Colonic mucosa (tissue), 4 donors: ENCODE measurements at regions not wholly inside any gene's neighbourhood (a gene's known extent, or its start where the extent isn't known, plus 50 kb on each side); places are given as distances from the start of the nearest gene placed in this dataset.
"Not testable (repeated sequence)": the region's sequence is repeated elsewhere in the genome, so short reads cannot be mapped to it uniquely, and the experiment has no call there.

ENCODE experiments used
- DNase-seq: peaks from one replicate; pipeline ENCODE4 v3.0.0-alpha.2; 2020
- H3K27ac ChIP-seq: fragments of 200-600 bp; one replicate; pipeline ENCODE4 v1.8.0; 2021
- H3K27me3 ChIP-seq: fragments of 200-600 bp; one replicate; pipeline ENCODE4 v1.8.0; 2021
- H3K36me3 ChIP-seq: fragments of 200-600 bp; one replicate; pipeline ENCODE4 v1.8.0; 2021
- H3K4me1 ChIP-seq: fragments of 200-600 bp; one replicate; pipeline ENCODE4 v1.8.0; 2021; ENCODE audit warnings: mild to moderate bottlenecking
- H3K4me3 ChIP-seq: fragments of 200-600 bp; one replicate; pipeline ENCODE4 v1.8.0; 2021
- H3K9ac ChIP-seq, 2 donors: one replicate each; pipeline ENCODE4 v1.7.0; 2013; ENCODE audit warnings: control low read depth in 2 of 2, low read depth in 2 of 2, low read length in 2 of 2
- H3K9me3 ChIP-seq: fragments of 200-600 bp; one replicate; pipeline ENCODE4 v1.8.0; 2021
- intact Hi-C: fragments of 100-400 bp; cut with DNase I; formaldehyde crosslinking; loops from one replicate; pipeline ENCODE4 v1.14.1; 2022
- donor health status: healthy.
- donor health status: DM: no; HTN: no; CAD: no.
- donor health status: DM: no; HTN: no; CAD: no.

DNA sequence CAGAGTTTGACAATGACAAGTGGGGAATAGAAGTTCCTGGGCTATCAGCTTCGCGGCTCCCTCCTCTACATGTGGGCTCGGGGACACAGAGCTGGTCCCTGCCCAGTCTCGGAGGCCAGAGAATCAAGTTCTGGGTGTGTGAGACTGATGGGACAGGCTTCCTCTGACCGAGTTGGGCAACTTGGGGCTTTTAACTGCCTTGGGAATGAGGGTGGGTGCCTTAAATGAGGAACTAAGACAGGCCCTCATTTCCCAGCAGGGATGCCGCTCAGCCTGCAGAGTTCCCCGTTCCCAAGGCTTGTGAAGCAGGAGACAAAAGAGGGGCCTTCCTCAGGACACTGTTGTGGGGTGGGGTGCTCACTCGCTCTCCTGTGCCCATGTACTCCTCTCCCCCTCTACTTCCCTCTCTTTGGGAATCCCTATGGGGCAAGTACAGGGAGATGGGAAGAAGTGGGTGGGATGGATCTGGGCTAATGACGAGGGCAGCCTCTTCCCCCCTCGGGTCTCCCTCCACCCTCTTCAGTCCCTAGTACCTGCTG lies 290.2 kb downstream of the BCL2L11 start:
- H3K9me3 ChIP-seq, intact Hi-C loops, H3K27ac ChIP-seq, H3K4me3 ChIP-seq, DNase-seq, H3K4me1 ChIP-seq, H3K9ac ChIP-seq, H3K36me3 ChIP-seq, H3K27me3 ChIP-seq: not testable (repeated sequence)

DNA sequence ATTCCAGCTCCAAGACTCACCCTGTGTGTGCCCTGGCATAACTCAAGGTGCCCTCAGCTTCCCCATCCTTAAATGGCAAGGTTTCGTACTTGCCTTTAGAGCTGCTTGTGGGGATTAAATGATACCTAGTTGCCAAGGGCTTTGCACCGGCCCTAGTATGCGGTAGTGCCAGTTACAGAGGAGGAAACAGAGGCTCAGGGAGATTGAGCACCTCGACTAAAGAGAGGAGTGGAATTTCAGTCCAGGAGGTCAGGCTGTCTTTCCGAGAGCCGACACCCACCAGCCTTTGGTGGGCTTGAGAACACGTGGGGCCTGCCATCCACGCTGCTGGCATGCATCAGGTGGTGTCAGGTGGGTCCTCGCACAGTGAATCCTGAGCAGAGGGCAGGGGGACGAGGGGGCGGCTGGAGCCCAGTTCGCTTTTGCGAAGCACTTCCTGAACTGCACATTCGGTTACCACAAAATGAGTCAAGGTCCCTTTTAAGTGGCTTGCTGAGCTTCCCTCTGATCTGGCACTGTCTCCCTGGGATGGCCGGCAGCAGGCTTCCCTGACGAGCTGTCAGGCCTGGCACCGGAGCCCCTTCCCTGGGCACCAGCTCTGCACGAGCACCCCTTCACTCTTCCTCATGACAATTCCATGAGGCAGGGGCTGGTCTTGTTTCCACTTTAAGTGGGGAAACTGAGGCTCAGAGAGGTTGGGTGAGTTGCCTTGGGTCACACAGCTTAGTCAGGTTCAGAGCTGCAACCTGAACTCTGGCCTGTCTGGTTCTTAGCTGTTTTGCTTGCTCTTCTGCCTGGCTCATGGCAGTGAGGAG lies 291.4 kb downstream of the BCL2L11 start:
- H3K9ac ChIP-seq, H3K4me3 ChIP-seq, H3K36me3 ChIP-seq, H3K27ac ChIP-seq, H3K9me3 ChIP-seq, H3K27me3 ChIP-seq, H3K4me1 ChIP-seq, DNase-seq, intact Hi-C loops: not testable (repeated sequence)

DNA sequence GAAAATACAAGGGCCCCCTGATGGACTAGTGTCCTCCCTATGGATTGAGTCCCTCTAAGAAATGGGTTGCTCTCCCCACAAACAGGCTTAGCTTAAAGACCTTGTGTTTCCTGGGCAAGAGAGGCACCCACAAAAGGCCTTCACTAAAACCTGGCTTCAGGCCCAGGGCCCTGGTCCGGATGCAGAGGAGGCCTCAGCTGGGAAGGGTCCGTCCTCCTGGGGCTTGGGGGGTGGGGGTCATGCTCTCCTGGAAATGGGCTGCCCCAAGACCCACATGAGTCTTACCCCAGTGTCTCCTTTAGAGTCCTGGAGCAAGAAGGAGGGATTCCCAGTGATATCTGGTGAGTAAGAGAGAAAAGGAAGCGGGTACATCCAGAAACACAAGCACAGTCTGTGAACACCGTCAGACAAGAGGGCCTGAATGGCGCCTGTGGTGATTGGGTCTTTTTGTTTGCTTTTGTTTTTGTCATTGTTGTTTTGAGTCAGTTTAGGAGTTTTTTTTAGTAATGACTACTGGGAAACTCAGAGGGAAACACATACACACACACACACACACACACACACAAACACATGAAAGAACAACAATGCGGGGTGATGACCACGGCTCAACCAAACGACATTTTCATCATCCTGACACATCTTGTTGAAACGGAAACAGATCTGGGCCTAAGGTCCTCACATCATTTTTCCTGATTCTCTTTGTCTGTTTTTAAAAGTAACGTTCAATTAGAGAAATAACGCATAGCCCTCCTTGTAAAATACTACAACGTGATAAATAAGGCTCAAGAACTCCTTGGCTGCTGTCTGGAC lies 292.3 kb downstream of the BCL2L11 start:
- DNase-seq, intact Hi-C loops, H3K36me3 ChIP-seq, H3K27ac ChIP-seq, H3K9me3 ChIP-seq, H3K9ac ChIP-seq, H3K4me3 ChIP-seq, H3K27me3 ChIP-seq, H3K4me1 ChIP-seq: not testable (repeated sequence)

DNA sequence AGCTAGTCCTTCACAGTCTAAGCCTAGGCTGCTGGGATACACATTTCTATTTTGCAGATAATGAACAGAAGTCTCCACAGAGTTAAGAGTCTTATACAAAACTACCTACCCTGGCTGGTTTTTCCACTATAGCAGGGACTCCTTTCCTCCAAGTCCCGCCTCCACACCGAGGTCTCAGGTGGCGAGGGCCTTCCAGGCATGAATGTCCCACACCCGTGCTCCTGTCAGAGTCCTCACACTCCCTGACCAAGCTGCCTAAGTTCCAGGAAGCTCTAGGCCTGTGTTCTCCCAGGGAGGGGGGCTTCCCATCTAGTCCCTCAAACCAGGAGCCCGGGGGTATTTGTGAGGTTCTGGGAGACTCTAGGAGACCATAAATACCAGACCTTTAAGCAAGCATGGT lies 293.2 kb downstream of the BCL2L11 start:
- H3K9me3 ChIP-seq, H3K4me1 ChIP-seq, DNase-seq, H3K4me3 ChIP-seq, H3K27ac ChIP-seq, H3K9ac ChIP-seq, intact Hi-C loops, H3K27me3 ChIP-seq, H3K36me3 ChIP-seq: not testable (repeated sequence)

DNA sequence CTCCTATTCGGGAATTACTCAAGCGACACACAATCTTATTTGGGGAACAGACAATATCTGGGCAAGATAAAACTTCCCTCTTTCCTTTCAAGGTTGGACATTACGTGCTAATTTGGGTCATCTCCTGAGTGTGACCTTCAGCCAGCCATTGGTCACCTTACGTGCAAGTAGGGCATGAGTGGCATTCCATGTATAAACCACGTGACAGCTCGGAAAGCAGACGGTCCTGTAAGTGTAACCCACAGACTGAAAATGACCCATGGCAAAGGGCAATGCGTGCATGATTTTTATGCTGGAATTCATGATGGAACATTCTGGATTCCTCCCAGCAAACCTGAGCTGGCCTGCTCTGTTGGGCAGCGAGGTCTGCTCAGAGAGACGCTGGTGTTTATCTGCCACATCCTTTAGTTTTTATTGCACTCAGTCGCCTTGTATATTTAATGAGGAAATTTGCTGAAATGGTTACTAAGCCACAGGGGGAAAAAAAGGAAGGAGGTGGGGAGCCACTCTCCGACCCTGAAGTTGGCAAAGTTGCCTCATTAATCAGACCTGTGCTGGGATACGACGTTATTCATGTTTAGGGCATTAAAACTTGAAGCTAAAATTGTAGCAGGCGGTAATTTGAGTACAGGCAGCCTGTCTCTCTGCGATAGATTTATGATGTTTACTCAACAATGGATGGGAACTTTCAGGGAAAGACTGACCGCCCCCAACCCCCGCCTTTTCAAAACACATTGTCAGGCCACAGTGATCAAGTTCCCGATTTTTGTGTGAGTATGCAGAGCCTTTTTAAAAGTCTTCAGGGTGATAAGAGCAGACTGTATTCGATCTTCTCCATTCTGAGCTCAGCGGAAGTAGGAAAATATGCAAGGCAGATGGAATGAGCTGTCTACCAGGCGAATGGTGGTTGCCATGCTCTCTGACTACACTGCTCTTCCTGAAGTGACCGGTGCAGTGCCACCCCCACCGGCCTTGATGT lies 295.3 kb downstream of the BCL2L11 start:
- DNase-seq, H3K27me3 ChIP-seq, H3K4me3 ChIP-seq, H3K27ac ChIP-seq, H3K9ac ChIP-seq, H3K4me1 ChIP-seq, intact Hi-C loops, H3K9me3 ChIP-seq, H3K36me3 ChIP-seq: not testable (repeated sequence)

DNA sequence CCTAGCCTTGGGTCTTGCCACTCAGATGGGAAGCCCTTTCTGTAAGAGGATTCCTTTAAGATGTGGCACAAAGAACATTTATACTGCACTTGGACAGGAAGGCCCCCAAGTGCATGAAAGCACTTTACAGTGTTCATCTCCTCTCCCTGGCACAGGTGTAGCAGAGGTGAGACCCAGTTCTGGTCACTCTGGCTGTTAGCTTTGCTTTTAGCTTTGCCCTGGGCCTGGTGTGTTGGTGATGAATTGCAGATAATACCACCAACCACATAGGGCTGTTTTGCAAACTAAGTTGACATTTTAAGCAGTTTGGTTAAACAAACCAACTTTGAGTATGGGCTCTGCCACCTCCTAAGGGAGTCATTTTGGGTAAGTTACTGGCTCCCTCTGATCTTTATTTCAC lies 296.3 kb downstream of the BCL2L11 start:
- DNase-seq, H3K36me3 ChIP-seq, intact Hi-C loops, H3K27me3 ChIP-seq, H3K9ac ChIP-seq, H3K9me3 ChIP-seq, H3K4me1 ChIP-seq, H3K4me3 ChIP-seq, H3K27ac ChIP-seq: not testable (repeated sequence)

DNA sequence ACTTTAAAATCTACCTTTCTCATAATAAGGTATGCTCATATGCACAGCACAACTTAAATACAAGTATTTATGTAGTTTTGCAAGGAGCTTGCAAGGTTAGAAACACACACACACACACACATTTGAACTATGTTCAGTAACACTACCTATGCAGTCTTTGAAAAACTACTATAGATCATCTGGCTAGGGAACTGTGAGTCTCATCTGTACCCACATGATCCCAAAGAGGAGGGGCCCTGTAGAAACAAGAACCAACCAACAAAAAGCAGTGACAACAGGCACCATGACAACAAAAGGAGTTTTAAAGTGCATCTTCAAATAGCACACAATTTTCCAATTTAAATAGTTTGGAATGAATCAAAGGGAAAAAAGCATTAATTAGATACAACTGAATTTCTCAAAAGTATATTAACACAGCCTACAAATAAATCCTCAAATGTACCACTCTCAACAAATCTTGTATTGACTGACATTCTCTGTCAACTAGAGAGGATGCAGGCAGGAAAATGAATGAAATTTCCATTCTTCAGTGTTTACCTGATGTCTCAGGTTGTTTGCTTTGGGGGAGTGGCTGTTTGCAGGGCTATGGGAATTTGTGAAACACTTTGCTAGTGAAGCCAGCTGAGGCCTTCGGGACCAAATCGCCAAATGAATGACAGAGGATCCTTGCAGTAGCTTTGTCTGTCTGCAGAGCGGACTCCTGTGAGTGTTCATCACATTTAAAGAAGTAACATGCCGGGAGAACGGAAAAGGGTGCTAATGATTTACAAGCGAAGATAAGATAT lies 297.6 kb downstream of the BCL2L11 start:
- intact Hi-C loops, H3K36me3 ChIP-seq, H3K4me3 ChIP-seq, H3K27ac ChIP-seq, H3K4me1 ChIP-seq, H3K9me3 ChIP-seq, H3K27me3 ChIP-seq, H3K9ac ChIP-seq, DNase-seq: not testable (repeated sequence)

DNA sequence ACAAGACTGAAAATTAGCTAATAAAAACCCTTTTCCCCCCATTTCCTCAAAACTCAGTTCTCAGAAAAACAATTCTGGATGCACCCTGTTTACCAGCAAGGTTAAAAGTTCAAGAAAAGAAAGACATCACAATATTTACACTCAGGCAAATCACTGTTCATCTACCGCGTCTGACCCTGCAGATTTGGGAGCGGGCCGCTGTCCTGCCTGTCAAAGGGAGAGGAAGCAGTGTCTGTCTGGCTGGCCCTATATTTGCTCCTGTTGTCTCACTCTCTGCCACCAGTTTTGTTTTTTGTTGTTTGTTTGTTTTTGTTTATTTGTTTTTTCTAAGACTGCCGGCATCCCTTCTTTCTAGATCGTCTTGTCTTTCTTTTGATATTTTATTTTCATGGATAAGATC lies 299.4 kb downstream of the BCL2L11 start:
- H3K4me3 ChIP-seq, DNase-seq, H3K36me3 ChIP-seq, H3K27ac ChIP-seq, H3K9me3 ChIP-seq, H3K9ac ChIP-seq, intact Hi-C loops, H3K27me3 ChIP-seq, H3K4me1 ChIP-seq: not testable (repeated sequence)

DNA sequence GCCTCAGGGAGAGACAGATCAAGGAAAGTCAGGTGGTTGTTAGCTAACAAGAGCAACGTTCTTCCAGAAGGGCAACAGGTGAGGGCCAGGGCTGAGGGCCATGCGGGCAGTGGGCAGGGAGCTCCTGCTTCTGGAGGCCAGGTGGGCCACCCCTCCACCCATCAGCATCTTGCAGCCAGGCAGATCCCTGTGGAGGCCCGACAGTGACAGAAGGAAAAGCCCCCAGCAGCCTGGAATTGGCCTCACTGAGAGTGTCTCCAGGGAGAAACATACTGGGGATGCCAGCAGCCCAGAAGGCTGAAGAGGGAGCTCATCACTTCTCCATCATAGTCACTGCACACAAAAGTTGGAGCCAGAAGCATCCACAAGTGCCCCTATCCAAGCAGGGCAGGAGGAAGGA lies 300.1 kb downstream of the BCL2L11 start:
- H3K9ac ChIP-seq, DNase-seq, H3K36me3 ChIP-seq, H3K27ac ChIP-seq, intact Hi-C loops, H3K9me3 ChIP-seq, H3K4me3 ChIP-seq, H3K27me3 ChIP-seq, H3K4me1 ChIP-seq: not testable (repeated sequence)

DNA sequence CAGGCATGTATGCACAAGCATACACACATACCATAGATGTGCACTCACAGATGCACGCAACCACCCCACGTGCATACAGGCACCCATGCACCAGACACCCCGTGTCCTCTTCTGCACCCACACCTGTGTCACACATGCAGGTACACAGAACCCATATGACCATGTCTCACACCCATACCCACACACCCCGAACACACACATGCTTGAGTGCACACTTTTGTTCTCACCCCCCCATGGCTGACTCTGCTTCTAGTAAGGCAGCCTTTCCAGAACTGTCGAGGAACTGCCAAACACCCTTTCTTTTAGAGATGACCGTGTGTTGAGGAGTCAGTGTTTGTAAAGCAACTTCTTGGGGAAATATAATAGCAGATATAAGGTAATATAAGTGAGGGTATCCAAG lies 301.2 kb downstream of the BCL2L11 start:
- H3K9me3 ChIP-seq, H3K4me1 ChIP-seq, H3K27ac ChIP-seq, H3K4me3 ChIP-seq, DNase-seq, intact Hi-C loops, H3K27me3 ChIP-seq, H3K36me3 ChIP-seq, H3K9ac ChIP-seq: not testable (repeated sequence)

DNA sequence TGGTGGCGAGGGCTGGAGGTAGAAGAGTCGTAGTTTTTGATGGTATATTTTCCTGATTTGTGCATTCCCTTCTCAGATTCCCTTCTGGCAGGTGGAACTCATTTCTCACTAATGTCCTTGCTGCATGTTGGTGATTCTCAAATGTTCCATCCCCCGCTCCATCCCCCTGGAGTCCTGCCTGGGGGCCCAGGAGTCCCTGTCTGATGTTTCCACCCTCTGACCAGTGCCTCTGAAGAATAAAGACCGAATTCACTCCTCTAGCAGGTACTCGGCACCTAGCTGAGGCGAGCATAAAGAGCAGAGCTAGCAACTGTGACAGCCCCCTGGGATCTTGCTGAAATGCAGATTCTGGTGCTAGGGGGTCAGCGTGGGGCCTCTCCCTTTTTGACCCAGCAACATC lies 301.8 kb downstream of the BCL2L11 start:
- peak; percentile 12 for DNase-seq
- H3K9ac ChIP-seq, H3K36me3 ChIP-seq, H3K9me3 ChIP-seq, H3K27me3 ChIP-seq, H3K4me3 ChIP-seq, H3K4me1 ChIP-seq, H3K27ac ChIP-seq, intact Hi-C loops: not testable (repeated sequence)

DNA sequence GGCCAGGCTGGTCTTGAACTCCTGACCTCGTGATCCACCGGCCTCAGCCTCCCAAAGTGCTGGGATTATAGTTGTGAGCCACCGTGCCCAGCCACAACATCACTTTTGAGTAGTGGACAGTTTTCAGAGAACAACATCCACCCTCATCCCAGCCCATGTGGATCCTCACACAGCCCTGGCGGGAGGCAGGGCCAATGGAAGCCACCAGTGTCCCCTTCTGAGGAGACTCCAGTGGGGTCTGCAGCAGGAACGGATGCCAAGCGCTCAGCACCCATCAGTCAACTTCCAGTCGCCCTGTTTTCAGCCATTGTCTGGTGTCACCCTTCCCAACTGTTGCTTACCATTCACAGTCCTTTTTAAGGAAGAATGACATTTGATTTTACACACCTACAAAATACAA lies 302.5 kb downstream of the BCL2L11 start:
- H3K27me3 ChIP-seq, H3K4me1 ChIP-seq, H3K4me3 ChIP-seq, DNase-seq, H3K9me3 ChIP-seq, H3K36me3 ChIP-seq, H3K27ac ChIP-seq, H3K9ac ChIP-seq, intact Hi-C loops: not testable (repeated sequence)
